ENCODE measurements at regions not wholly inside any gene's neighbourhood (a gene's known extent, or its start where the extent isn't known, plus 50 kb on each side); places are given as distances from the start of the nearest gene placed in this dataset.

DNA sequence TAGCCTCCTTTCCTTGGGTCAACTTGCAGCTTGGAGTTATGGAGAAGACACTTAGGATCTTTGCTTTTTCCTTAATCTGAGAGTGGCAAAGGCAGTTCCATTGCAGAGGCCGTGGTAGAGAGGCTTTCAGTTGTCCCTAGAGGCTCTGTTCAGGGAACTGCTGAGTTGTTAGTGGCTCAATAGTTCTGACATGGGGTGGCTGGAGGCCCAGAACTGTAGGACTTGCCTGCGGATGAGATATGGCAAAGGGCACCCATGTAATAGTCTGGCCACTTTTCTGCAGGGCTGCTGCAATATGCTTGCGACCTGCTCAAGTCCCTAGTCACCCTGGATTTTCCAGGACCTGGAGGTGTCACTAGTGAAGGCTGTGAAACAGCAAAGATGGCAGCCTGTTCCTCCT, 99.9 kb downstream of the CLDN1 start:
- Mint-ChIP-seq H3K27me3 (ENCODE audit: low read depth) (no peaks in the 10 kb centered on the region), H3K9me3 (peaks cover 39% of the 10 kb centered on the region), H3K27ac (no peak overlapping the region), H3K36me3 (peaks cover 8% of the 10 kb centered on the region), H3K4me3 (no peak overlapping the region), H3K4me1 (no peaks in the 10 kb centered on the region)
- DNase-seq (ENCODE audit: low spot score in 2 of 2, unreplicated experiment in 2 of 2) = no peak
- TF ChIP-seq CTCF (IDR thresholded peaks at IDR 0.05; ENCODE audit: unreplicated experiment) = no peak

GRCh38 chr3:190220362-190220761, 99.7 kb upstream of the P3H2 start:
- no peak for TF ChIP-seq CTCF (IDR thresholded peaks at IDR 0.05; ENCODE audit: unreplicated experiment)
- Mint-ChIP-seq H3K9me3 (peaks cover 39% of the 10 kb centered on the region), H3K27me3 (ENCODE audit: low read depth) (no peaks in the 10 kb centered on the region), H3K4me1 (no peaks in the 10 kb centered on the region), H3K36me3 (peaks cover 8% of the 10 kb centered on the region), H3K27ac (no peak overlapping the region), H3K4me3 (no peak overlapping the region)
- DNase-seq (ENCODE audit: low spot score in 2 of 2, unreplicated experiment in 2 of 2) = no peak

GRCh38 chr3:190217081-190217480, 96.4 kb upstream of the P3H2 start:
- H3K4me3 Mint-ChIP-seq = no peak overlapping the region
- DNase-seq (ENCODE audit: low spot score in 2 of 2, unreplicated experiment in 2 of 2) = no peak
- H3K27ac Mint-ChIP-seq = no peak overlapping the region
- peaks cover 8% of the 10 kb centered on the region for H3K36me3 Mint-ChIP-seq
- H3K9me3 Mint-ChIP-seq = peaks cover 57% of the 10 kb centered on the region
- H3K4me1 Mint-ChIP-seq = no peaks in the 10 kb centered on the region
- no peak for TF ChIP-seq CTCF (IDR thresholded peaks at IDR 0.05; ENCODE audit: unreplicated experiment)
- no peaks in the 10 kb centered on the region for H3K27me3 Mint-ChIP-seq (ENCODE audit: low read depth)

DNA sequence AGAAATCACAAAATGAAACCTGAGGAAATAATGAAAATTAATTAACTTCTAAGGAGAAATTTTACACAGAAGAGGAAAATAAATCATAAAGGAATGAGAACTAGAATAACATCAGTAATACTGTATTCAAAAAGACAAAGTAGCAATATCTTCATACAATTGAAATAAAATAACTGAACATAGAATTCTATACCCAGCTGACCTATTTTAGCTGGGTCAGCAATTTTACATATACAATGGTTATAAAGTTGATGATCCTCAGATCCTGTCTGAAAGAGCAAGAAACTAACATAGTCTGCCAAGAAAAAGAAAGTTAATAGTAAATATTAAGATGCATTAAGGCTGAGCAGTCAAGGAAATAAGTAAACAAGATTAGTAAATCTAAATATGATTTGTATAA, 93.0 kb upstream of the P3H2 start:
- H3K27me3 Mint-ChIP-seq (ENCODE audit: low read depth) = no peaks in the 10 kb centered on the region
- peaks cover 40% of the 10 kb centered on the region for H3K9me3 Mint-ChIP-seq
- H3K4me3 Mint-ChIP-seq = no peak overlapping the region
- no peaks in the 10 kb centered on the region for H3K36me3 Mint-ChIP-seq
- no peak overlapping the region for H3K27ac Mint-ChIP-seq
- no peak for TF ChIP-seq CTCF (IDR thresholded peaks at IDR 0.05; ENCODE audit: unreplicated experiment)
- H3K4me1 Mint-ChIP-seq = no peaks in the 10 kb centered on the region
- no peak for DNase-seq (ENCODE audit: low spot score in 2 of 2, unreplicated experiment in 2 of 2)

DNA sequence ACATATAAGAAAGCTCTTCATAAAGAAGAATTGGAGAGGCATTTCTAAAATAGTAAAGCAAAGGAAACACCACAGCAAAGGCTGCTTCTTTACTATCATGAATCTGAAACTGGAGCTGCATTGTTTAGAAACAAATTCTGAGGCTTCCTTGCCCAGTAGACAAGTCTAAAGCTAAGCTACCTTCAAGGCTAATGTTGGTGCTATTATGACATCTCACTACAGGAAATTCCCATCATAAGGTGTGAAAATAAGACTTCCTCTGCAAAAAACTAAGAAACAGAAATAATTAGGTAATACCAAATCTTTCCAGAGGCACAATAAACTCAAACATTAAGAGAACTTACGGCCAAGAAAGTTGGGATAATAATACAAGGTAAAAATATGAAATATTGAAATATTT, 89.9 kb upstream of the P3H2 start:
- Mint-ChIP-seq H3K36me3 (no peaks in the 10 kb centered on the region), H3K4me3 (no peak overlapping the region), H3K27ac (no peak overlapping the region), H3K27me3 (ENCODE audit: low read depth) (no peaks in the 10 kb centered on the region), H3K9me3 (peaks cover 28% of the 10 kb centered on the region), H3K4me1 (no peaks in the 10 kb centered on the region)
- DNase-seq (ENCODE audit: low spot score in 2 of 2, unreplicated experiment in 2 of 2) = no peak
- TF ChIP-seq CTCF (IDR thresholded peaks at IDR 0.05; ENCODE audit: unreplicated experiment) = no peak

GRCh38 chr3:190209533-190209932, 88.8 kb upstream of the P3H2 start:
- Mint-ChIP-seq H3K9me3 (peaks cover 28% of the 10 kb centered on the region), H3K4me1 (no peaks in the 10 kb centered on the region), H3K36me3 (no peaks in the 10 kb centered on the region), H3K27ac (no peak overlapping the region), H3K4me3 (no peak overlapping the region), H3K27me3 (ENCODE audit: low read depth) (no peaks in the 10 kb centered on the region)
- no peak for TF ChIP-seq CTCF (IDR thresholded peaks at IDR 0.05; ENCODE audit: unreplicated experiment)
- DNase-seq (ENCODE audit: low spot score in 2 of 2, unreplicated experiment in 2 of 2) = no peak

Data from mesothelial cell of epicardium (in vitro differentiated cells).